Sigmoid colon (tissue), 6 donors: ENCODE measurements at regions not wholly inside any gene's neighbourhood (a gene's known extent, or its start where the extent isn't known, plus 50 kb on each side); places are given as distances from the start of the nearest gene placed in this dataset.

Experiments used
- DNase-seq: peaks from one replicate; pipeline ENCODE4 v3.0.0-alpha.2; 2019
- H3K27ac ChIP-seq, 4 donors: fragments of 200-600 bp; sonication (generic); one replicate each; pipeline ENCODE4 v1.5.1; 2016 to 2019; ENCODE audit warnings: mild to moderate bottlenecking in 1 of 4
- H3K27me3 ChIP-seq, 3 donors: fragments of 200-600 bp; sonication (generic); one replicate each; pipeline ENCODE4 v1.5.1; 2019; ENCODE audit warnings: mild to moderate bottlenecking in 1 of 3
- H3K36me3 ChIP-seq, 4 donors: fragments of 200-600 bp; sonication (generic); one replicate each; pipeline ENCODE4 v1.5.1; 2016 to 2019
- H3K4me1 ChIP-seq, 4 donors: fragments of 200-600 bp; sonication (generic); one replicate each; pipeline ENCODE4 v1.5.1; 2017 to 2019
- H3K4me3 ChIP-seq, 4 donors: fragments of 200-600 bp; sonication (generic); one replicate each; pipeline ENCODE4 v1.5.1; 2017 to 2019; ENCODE audit warnings: mild to moderate bottlenecking in 2 of 4, moderate library complexity in 1 of 4
- H3K9me3 ChIP-seq, 4 donors: fragments of 200-600 bp in 3 of 4; sonication (generic) in 3 of 4; one replicate each; pipeline versions ENCODE4 v1.5.1 to v1.6.1; 2013 to 2019
- CTCF ChIP-seq, 4 experiments: fragments of 450-650 bp in 3 of 4; fragments of 200-600 bp in 1 of 4; IDR thresholded peaks; one replicate each; pipeline ENCODE4 v1.5.1; 2016 to 2019; ENCODE audit warnings: antibody characterized with exemption in 4 of 4, mild to moderate bottlenecking in 3 of 4, moderate library complexity in 2 of 4
- EP300 ChIP-seq, 4 donors: sonication (generic); formaldehyde crosslinking; IDR thresholded peaks; one replicate each; pipeline ENCODE4 v1.6.1; 2017; ENCODE audit warnings: antibody characterized with exemption in 4 of 4
- POLR2A ChIP-seq, 2 donors: fragments of 450-650 bp; IDR thresholded peaks; one replicate each; pipeline ENCODE4 v1.6.1; 2016; ENCODE audit warnings: antibody characterized with exemption in 2 of 2, mild to moderate bottlenecking in 2 of 2, moderate library complexity in 2 of 2
- POLR2AphosphoS5 ChIP-seq, 4 donors: sonication (generic); formaldehyde crosslinking; IDR thresholded peaks; one replicate each; pipeline ENCODE4 v1.6.1; 2017; ENCODE audit warnings: antibody characterized with exemption in 4 of 4
- WGBS, 2 donors: extraction: QIAGEN DNeasy Blood & Tissue Kit; methylation state at CpG; one replicate each; pipeline ENCODE4 v1.1.7; 2013; 5-methylcytosine and 5-hydroxymethylcytosine counted together
- intact Hi-C: fragments of 100-400 bp; cut with DNase I; formaldehyde crosslinking; loops from one replicate; pipeline ENCODE4 v1.15.1; 2023
- donor health status: healthy with polysubstance abuse.
- donor health status: healthy.

DNA sequence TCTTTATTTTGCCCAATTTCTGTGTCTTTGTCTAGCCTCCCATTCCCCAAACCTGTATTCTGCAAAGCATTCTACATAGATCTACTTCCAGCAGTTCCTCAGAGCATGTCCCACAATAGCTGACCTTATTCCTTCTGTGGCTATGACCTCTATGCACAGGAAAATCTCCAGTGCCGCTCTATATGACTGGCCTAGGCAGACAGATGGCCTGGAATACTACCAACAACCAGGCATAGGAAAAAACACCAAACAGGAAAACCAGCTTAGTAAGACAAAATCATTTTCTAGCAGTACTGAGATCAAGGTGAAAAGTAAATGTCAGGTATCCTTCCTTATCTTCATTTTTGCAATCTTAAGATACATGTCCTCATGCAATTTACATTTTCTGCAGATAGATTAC lies 1115.0 kb downstream of the IGSF11 start:
- Histone ChIP-seq H3K4me1 (peaks cover 0 to 9% (median 0%) of the 10 kb centered on the region in 4 donors), H3K9me3 (no peaks in the 10 kb centered on the region), H3K4me3 (no peak overlapping the region), H3K27ac (no peak overlapping the region), H3K27me3 (no peaks in the 10 kb centered on the region), H3K36me3 (no peaks in the 10 kb centered on the region)
- DNase-seq = no peak
- whole genome bisulfite sequencing, 2 donors = 85 to 92% methylated on average over 1 of the region's 1 CpG
- intact Hi-C loops = no loop called here
- no peak for TF ChIP-seq EP300 (IDR thresholded peaks at IDR 0.05)
- TF ChIP-seq POLR2A (IDR thresholded peaks at IDR 0.05) = no peak
- TF ChIP-seq POLR2AphosphoS5 (IDR thresholded peaks at IDR 0.05) = no peak
- TF ChIP-seq CTCF (IDR thresholded peaks at IDR 0.05) = no peak

- no peak for TF ChIP-seq POLR2AphosphoS5 (IDR thresholded peaks at IDR 0.05)
- no peak for TF ChIP-seq POLR2A (IDR thresholded peaks at IDR 0.05)
- TF ChIP-seq EP300 (IDR thresholded peaks at IDR 0.05) = no peak
- TF ChIP-seq CTCF (IDR thresholded peaks at IDR 0.05) = no peak
- WGBS, 2 donors = 47 to 64% methylated on average over 7 of the region's 7 CpGs
- no peaks in the 10 kb centered on the region for H3K27me3 ChIP-seq
- H3K9me3 ChIP-seq = no peaks in the 10 kb centered on the region
- no peaks in the 10 kb centered on the region for H3K36me3 ChIP-seq
- no peak overlapping the region for H3K27ac ChIP-seq
- DNase-seq = no peak
- intact Hi-C loops = no loop called here
- peaks cover 0 to 9% (median 0%) of the 10 kb centered on the region in 4 donors for H3K4me1 ChIP-seq
- no peak overlapping the region for H3K4me3 ChIP-seq
These were observed 1114.3 kb downstream of the IGSF11 start for GRCh38 chr3:117920253-117920898.

DNA sequence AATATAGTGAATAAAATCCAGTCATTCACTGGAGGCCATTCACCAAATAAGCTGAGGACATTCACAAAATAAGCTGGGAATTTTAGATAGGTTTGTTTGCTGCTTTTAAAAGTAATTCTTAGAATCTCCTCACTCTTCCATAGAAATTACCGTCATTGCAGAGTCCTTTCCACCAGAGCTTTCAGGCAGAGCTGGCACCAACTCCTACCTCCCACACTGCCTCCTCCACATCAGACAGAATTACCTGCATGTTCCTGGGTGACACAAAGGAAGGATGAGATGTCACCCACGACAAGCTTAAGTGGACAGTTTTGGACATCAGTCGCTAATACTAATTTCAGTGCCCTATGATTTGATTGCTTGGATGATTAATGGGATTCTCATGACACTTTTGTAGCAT lies 1113.2 kb downstream of the IGSF11 start:
- intact Hi-C loops = no loop called here
- Histone ChIP-seq H3K36me3 (no peaks in the 10 kb centered on the region), H3K4me1 (peaks cover 0 to 9% (median 0%) of the 10 kb centered on the region in 4 donors), H3K27me3 (no peaks in the 10 kb centered on the region), H3K9me3 (no peaks in the 10 kb centered on the region), H3K27ac (no peak overlapping the region), H3K4me3 (no peak overlapping the region)
- TF ChIP-seq EP300 (IDR thresholded peaks at IDR 0.05) (no peak), POLR2A (IDR thresholded peaks at IDR 0.05) (no peak), CTCF (IDR thresholded peaks at IDR 0.05) (no peak), POLR2AphosphoS5 (IDR thresholded peaks at IDR 0.05) (no peak)
- WGBS, 2 donors = 83 to 90% methylated on average over 3 of the region's 3 CpGs
- no peak for DNase-seq

GRCh38 chr3:117922039-117922438 lies 1112.6 kb downstream of the IGSF11 start:
- intact Hi-C loops = no loop called here
- peaks cover 0 to 9% (median 0%) of the 10 kb centered on the region in 4 donors for H3K4me1 ChIP-seq
- no peak for DNase-seq
- H3K9me3 ChIP-seq = no peaks in the 10 kb centered on the region
- WGBS, 2 donors = 79 to 87% methylated on average over 4 of the region's 4 CpGs
- no peak overlapping the region for H3K27ac ChIP-seq
- no peaks in the 10 kb centered on the region for H3K36me3 ChIP-seq
- no peaks in the 10 kb centered on the region for H3K27me3 ChIP-seq
- no peak overlapping the region for H3K4me3 ChIP-seq
- TF ChIP-seq CTCF (IDR thresholded peaks at IDR 0.05) (no peak), EP300 (IDR thresholded peaks at IDR 0.05) (no peak)

GRCh38 chr3:117926819-117927218 lies 1107.8 kb downstream of the IGSF11 start:
- TF ChIP-seq EP300 (IDR thresholded peaks at IDR 0.05) = no peak
- TF ChIP-seq CTCF (IDR thresholded peaks at IDR 0.05) = no peak
- no peak for TF ChIP-seq POLR2A (IDR thresholded peaks at IDR 0.05)
- no peak for TF ChIP-seq POLR2AphosphoS5 (IDR thresholded peaks at IDR 0.05)

More at GRCh38 chr3:117926819-117927218, 1107.8 kb downstream of the IGSF11 start:
- Histone ChIP-seq H3K36me3 (no peaks in the 10 kb centered on the region), H3K27ac (no peak overlapping the region), H3K9me3 (no peaks in the 10 kb centered on the region), H3K4me1 (peaks cover 0 to 4% (median 0%) of the 10 kb centered on the region in 4 donors), H3K27me3 (no peaks in the 10 kb centered on the region), H3K4me3 (no peak overlapping the region)
- no peak for DNase-seq
- intact Hi-C loops = no loop called here
